GM18507 (cell line): ENCODE measurements at regions not wholly inside any gene's neighbourhood (a gene's known extent, or its start where the extent isn't known, plus 50 kb on each side); places are given as distances from the start of the nearest gene placed in this dataset.
"Not testable (repeated sequence)": the region's sequence is repeated elsewhere in the genome, so short reads cannot be mapped to it uniquely, and the experiment has no call there.

Experiments
- DNase-seq: peaks from one replicate; pipeline ENCODE4 v3.0.0; 2011; ENCODE audit warnings: low read depth; ENCODE audit not compliant: insufficient read length; ENCODE audit errors: extremely low spot score
- FAIRE-seq: peaks from 2 replicates; lab custom pipeline; 2011; peaks lifted over from hg19 to GRCh38; lab: Jason Lieb, UNC

DNA sequence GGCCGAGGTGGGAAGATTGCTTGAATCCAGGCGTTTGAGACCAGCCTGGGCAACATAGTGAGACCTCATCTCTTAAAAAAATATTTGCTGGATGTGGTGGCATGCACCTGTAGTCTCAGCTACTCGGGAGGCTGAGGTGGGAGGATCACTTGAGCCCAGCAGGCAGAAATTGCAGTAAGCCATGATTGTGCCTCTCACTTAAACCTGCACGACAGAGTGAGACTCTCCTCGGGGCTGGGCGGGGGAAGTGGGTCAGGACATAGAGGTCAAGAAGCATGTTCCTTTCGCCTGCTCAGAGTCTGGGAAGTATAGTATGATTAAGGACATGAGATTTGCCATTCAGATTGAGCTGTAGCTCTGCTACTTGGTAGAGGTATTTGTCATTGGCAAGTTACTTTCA, 52.3 kb downstream of the SEPTIN7 start:
- DNase-seq, FAIRE-seq: not testable (repeated sequence)

DNA sequence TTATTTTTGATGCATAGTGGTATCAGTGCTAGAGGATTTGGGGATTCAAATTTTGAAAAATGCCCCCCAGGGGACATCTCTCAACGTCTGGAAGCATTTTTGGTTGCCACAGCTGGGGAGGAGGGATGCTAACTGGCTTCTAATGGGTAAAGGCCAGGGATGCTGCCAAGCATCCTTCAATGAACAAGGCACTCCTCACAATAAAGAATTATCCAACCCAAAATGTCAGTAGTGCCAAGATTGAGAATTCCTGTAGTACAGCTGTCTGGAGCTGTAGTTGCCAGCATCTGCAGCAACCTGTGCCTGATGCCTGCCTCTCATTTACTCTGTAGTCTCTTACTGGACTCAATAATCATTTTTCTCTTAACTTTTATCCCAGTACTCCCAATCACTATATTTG, 53.5 kb downstream of the SEPTIN7 start:
- no peak for DNase-seq
- FAIRE-seq = no peak

DNA sequence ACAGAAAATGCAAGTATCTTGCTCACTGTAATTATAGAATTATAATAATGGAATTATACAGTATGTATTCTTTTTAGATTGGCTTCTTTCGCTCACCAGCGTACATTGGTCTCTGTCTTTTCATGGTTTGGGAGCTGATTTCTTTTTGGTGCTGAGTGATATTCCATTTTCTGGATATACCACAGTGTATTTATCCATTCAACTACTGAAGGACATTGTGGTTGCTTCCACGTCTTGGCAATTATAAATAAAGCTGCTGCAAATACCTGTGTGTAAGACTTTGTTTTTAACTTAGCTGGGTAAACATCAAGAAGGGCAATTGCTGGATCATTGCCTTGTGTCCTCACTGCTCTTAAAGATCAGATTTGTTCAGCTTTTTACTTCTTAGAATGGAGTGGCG, 55.3 kb downstream of the SEPTIN7 start:
- DNase-seq = no peak
- FAIRE-seq = no peak

GRCh38 chr7:35860664-35861063, 59.8 kb downstream of the SEPTIN7 start:
- DNase-seq (no peak), FAIRE-seq (no peak)

- FAIRE-seq = no peak
- no peak for DNase-seq
These were observed 64.4 kb downstream of the SEPTIN7 start for GRCh38 chr7:35865287-35865686.

DNA sequence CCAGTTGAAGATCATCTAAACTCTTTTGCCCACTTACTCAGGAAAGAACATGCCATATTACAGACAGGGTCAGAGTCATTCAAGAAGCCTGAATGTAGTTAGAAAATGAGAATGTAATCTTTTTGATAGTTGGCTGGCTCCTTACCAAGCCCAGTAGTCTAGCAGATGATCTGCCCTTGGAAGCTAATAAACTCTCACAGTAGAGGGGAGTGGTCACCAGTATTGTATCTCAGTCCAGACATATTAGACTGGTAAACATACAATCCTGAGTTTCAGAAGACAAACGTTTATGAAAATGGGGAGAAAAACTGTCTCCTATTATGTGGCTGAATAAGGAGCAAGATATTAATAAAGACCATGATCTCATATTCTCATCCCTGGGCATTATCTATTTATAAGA, 65.3 kb downstream of the SEPTIN7 start:
- DNase-seq = no peak

DNA sequence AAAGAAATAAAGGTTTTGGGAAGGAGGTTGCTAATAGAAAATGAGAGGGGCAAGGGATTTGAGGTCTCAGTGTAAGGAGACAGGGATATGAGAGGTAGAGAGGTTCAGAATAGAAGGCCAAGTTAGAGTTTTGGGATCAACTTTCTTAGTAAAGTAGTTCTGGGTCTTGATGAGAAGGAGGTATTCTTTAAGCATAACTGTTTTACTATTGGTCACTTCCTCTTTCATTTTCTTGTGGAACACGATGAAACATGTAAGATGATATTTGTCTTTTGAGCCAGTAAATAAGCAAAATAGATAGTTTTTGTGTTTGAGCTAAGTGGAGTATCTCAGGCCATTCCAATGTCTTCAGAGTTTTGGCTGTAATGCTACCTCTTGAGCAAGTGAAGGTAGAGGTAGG, 68.3 kb downstream of the SEPTIN7 start:
- DNase-seq = peak; percentile 1
- FAIRE-seq = not testable (repeated sequence)

More for the DNA sequence above, 65.3 kb downstream of the SEPTIN7 start:
- no peak for FAIRE-seq

GRCh38 chr7:35869810-35870209, 69.0 kb downstream of the SEPTIN7 start:
- DNase-seq (no peak), FAIRE-seq (no peak)

GRCh38 chr7:35871856-35872255, 71.0 kb downstream of the SEPTIN7 start:
- no peak for FAIRE-seq

GRCh38 chr7:35874886-35875285, 74.0 kb downstream of the SEPTIN7 start:
- no peak for FAIRE-seq

More at GRCh38 chr7:35871856-35872255, 71.0 kb downstream of the SEPTIN7 start:
- no peak for DNase-seq

GRCh38 chr7:35875292-35875691, 74.4 kb downstream of the SEPTIN7 start:
- FAIRE-seq = no peak
- DNase-seq = no peak

More at GRCh38 chr7:35874886-35875285, 74.0 kb downstream of the SEPTIN7 start:
- no peak for DNase-seq

DNA sequence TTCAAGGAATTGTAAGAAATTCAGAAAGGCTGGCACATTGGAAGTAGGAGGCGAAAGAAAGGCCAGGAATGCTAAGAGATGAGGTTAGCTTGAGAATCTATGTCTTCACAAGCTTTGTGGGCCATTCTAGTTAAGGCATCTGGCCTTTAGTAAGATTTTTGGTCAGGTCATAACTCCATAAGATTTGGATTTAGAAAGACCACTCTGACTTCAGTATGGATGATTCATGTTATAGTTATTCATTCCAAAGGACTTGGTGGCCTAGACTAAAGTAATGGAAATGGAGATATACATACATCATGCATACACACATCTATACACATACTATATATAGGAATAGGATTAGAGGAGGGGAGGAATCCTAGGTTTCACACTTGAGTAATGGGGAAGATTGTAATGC, 77.5 kb downstream of the SEPTIN7 start:
- FAIRE-seq = no peak
- DNase-seq = no peak

GRCh38 chr7:35887430-35887829, 86.6 kb downstream of the SEPTIN7 start:
- not testable (repeated sequence) for FAIRE-seq, DNase-seq

DNA sequence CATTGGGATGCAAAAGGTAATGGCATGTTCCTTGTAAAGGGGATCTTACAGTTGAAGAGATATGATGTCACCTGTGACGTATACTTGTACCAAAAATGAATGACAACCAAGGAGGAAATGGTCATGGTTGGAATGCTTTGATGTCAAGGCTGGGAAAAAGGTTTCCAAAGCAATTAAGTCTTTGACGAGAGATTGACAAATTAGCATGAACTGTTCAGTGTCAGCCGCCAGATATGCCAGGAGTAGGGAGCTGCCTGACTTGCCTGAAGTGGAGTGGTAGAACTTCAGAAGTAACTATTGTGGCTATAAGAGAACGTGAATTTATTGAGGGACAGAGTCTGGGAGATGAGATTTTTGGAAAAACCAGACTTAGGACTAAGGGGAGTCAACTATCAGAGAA, 88.1 kb downstream of the SEPTIN7 start:
- no peak for DNase-seq
- no peak for FAIRE-seq

- FAIRE-seq (no peak), DNase-seq (no peak)
These were observed 89.0 kb downstream of the SEPTIN7 start for GRCh38 chr7:35889870-35890269.

GRCh38 chr7:35891004-35891830, 90.4 kb downstream of the SEPTIN7 start:
- DNase-seq = no peak

GRCh38 chr7:35893649-35894048, 92.8 kb downstream of the SEPTIN7 start:
- FAIRE-seq = peak; percentile 9
- no peak for DNase-seq

More at GRCh38 chr7:35891004-35891830, 90.4 kb downstream of the SEPTIN7 start:
- FAIRE-seq = no peak

GRCh38 chr7:35894721-35895120, 93.9 kb downstream of the SEPTIN7 start:
- FAIRE-seq (no peak), DNase-seq (no peak)

DNA sequence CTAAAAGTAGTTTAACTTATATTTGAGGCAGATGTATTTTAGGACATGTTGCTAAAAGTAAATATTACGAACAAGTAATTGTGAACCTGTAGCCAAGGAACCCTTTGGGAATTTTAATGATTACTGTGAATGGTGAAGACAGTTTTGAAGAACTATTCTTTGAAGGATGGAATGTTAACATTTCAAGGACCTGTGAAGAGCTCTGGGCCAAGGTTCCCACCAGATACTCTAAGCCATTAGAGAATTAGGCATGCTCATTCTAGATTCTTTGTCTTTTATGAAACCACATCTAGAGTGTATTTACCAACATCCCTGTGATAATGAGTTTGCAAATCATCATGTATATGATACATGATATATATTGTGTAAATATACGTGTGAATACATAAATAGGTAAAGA, 99.8 kb downstream of the SEPTIN7 start:
- FAIRE-seq = no peak
- no peak for DNase-seq

GRCh38 chr7:35905555-35905954, 104.7 kb downstream of the SEPTIN7 start:
- DNase-seq (no peak), FAIRE-seq (no peak)

- peak; percentile 17 for DNase-seq
- FAIRE-seq = peak; percentile 96
These were observed 105.5 kb downstream of the SEPTIN7 start for GRCh38 chr7:35906191-35906908.
